Esophagus squamous epithelium (tissue), 4 donors: ENCODE measurements at regions not wholly inside any gene's neighbourhood (a gene's known extent, or its start where the extent isn't known, plus 50 kb on each side); places are given as distances from the start of the nearest gene placed in this dataset.

Experiments used
- POLR2A ChIP-seq, 4 donors: fragments of 450-650 bp; IDR thresholded peaks; one replicate each; pipeline ENCODE4 v1.6.1; 2017; ENCODE audit warnings: antibody characterized with exemption in 4 of 4, mild to moderate bottlenecking in 4 of 4, moderate library complexity in 3 of 4
- TF ChIP-seq, protein P1 (sequence below), 6 experiments: fragments of 450-650 bp in 4 of 6; fragments of 200-600 bp in 2 of 6; sonication (generic) in 2 of 6; IDR thresholded peaks; one replicate each; pipeline ENCODE4 v1.5.1; 2016 to 2019; ENCODE audit warnings: antibody characterized with exemption in 6 of 6, mild to moderate bottlenecking in 4 of 6, moderate library complexity in 4 of 6

DNA sequence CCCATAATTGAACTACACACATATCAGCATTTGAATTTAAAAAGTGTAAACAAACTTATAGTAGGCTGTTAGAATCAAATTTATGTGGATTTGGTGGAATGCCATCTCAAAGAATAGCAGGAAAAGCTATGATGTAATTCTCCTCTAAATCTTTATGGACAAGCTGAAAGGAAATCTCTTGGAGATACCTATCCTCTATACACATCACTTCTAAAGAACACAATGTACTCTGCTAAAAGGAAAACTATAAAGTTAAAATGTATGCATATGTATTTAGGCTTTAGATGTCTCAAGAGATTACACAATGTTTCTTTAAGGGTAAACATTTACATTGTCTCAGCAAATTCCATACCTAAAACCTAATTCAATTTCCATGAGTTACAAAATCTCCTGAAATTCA lies 323.3 kb downstream of the CRPPA start:
- TF ChIP-seq POLR2A (IDR thresholded peaks at IDR 0.05) = no peak
- TF ChIP-seq, protein P1, sequence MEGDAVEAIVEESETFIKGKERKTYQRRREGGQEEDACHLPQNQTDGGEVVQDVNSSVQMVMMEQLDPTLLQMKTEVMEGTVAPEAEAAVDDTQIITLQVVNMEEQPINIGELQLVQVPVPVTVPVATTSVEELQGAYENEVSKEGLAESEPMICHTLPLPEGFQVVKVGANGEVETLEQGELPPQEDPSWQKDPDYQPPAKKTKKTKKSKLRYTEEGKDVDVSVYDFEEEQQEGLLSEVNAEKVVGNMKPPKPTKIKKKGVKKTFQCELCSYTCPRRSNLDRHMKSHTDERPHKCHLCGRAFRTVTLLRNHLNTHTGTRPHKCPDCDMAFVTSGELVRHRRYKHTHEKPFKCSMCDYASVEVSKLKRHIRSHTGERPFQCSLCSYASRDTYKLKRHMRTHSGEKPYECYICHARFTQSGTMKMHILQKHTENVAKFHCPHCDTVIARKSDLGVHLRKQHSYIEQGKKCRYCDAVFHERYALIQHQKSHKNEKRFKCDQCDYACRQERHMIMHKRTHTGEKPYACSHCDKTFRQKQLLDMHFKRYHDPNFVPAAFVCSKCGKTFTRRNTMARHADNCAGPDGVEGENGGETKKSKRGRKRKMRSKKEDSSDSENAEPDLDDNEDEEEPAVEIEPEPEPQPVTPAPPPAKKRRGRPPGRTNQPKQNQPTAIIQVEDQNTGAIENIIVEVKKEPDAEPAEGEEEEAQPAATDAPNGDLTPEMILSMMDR (IDR thresholded peaks at IDR 0.05) = no peak
